Smooth muscle cell (in vitro differentiated cells): ENCODE measurements at regions not wholly inside any gene's neighbourhood (a gene's known extent, or its start where the extent isn't known, plus 50 kb on each side); places are given as distances from the start of the nearest gene placed in this dataset.
A peak's percentile ranks its signal among the peaks of the same experiment; 100 is the strongest.

Experiments
- DNase-seq: peaks from one replicate; lab custom pipeline; 2025; ENCODE audit not compliant: unreplicated experiment; lab: John Stamatoyannopoulos, UW
- H2AFZ ChIP-seq: fragments of 200-600 bp; sonication (generic); 2 replicates; pipeline ENCODE4 v1.6.0; 2016; ENCODE audit warnings: antibody characterized with exemption, low read depth, mild to moderate bottlenecking
- H3F3A ChIP-seq: fragments of 200-600 bp; sonication (generic); 2 replicates; pipeline ENCODE4 v1.6.0; 2017; ENCODE audit warnings: antibody characterized with exemption, low read depth
- H3K27ac ChIP-seq: fragments of 200-600 bp; sonication (generic); 2 replicates; pipeline ENCODE4 v1.5.1; 2016; ENCODE audit warnings: low read depth, mild to moderate bottlenecking
- H3K27me3 ChIP-seq: fragments of 200-600 bp; sonication (generic); 2 replicates; pipeline ENCODE4 v1.6.1; 2016; ENCODE audit warnings: low read depth, mild to moderate bottlenecking
- H3K36me3 ChIP-seq: fragments of 200-600 bp; sonication (generic); 2 replicates; pipeline ENCODE4 v1.5.1; 2016; ENCODE audit warnings: low read depth
- H3K4me1 ChIP-seq: fragments of 200-600 bp; sonication (generic); 2 replicates; pipeline ENCODE4 v1.5.1; 2016; ENCODE audit warnings: low read depth
- H3K4me2 ChIP-seq: fragments of 200-600 bp; sonication (generic); 2 replicates; pipeline ENCODE4 v1.6.0; 2016; ENCODE audit warnings: mild to moderate bottlenecking
- H3K4me3 ChIP-seq: fragments of 200-600 bp; sonication (generic); 2 replicates; pipeline ENCODE4 v1.5.1; 2016; ENCODE audit warnings: mild to moderate bottlenecking
- H3K79me2 ChIP-seq: fragments of 200-600 bp; sonication (generic); 2 replicates; pipeline ENCODE4 v1.6.0; 2016; ENCODE audit warnings: low read depth, mild to moderate bottlenecking
- H3K9ac ChIP-seq: fragments of 200-600 bp; sonication (generic); 2 replicates; pipeline ENCODE4 v1.6.0; 2016; ENCODE audit warnings: low read depth
- H3K9me3 ChIP-seq: fragments of 200-600 bp; sonication (generic); replicated peaks from 2 replicates; pipeline ENCODE4 v1.5.1; 2016; ENCODE audit warnings: low read depth
- H4K20me1 ChIP-seq: fragments of 200-600 bp; sonication (generic); 2 replicates; pipeline ENCODE4 v1.6.0; 2016; ENCODE audit warnings: low read depth
- CTCF ChIP-seq: fragments of 200-600 bp; sonication (generic); IDR thresholded peaks from 2 replicates; pipeline ENCODE4 v1.5.1; 2017; ENCODE audit warnings: borderline replicate concordance, mild to moderate bottlenecking, antibody characterized with exemption; ENCODE audit not compliant: insufficient read depth, poor library complexity, severe bottlenecking
- WGBS: methylation state at CpG from one replicate; pipeline ENCODE4 v1.1.7; 2016; ENCODE audit warnings: low lambda C conversion rate; 5-methylcytosine and 5-hydroxymethylcytosine counted together

- no peak for TF ChIP-seq CTCF
- H3K4me3 ChIP-seq = no peak overlapping the region
- H3K27ac ChIP-seq = no peak overlapping the region
- H3K9me3 ChIP-seq = no peaks in the 10 kb centered on the region
- no peak overlapping the region for H3K9ac ChIP-seq
- no peak for DNase-seq
- no peaks in the 10 kb centered on the region for H3K4me1 ChIP-seq
- H3F3A ChIP-seq = no peaks in the 10 kb centered on the region
- no peaks in the 10 kb centered on the region for H3K36me3 ChIP-seq
- no peaks in the 10 kb centered on the region for H3K27me3 ChIP-seq
- no peaks in the 10 kb centered on the region for H4K20me1 ChIP-seq
- WGBS = 81% methylated on average over 4 of the region's 4 CpGs
- no peak overlapping the region for H2AFZ ChIP-seq
- no peak overlapping the region for H3K4me2 ChIP-seq
- H3K79me2 ChIP-seq = no peaks in the 10 kb centered on the region
These were observed 521.2 kb downstream of the STIM2 start for GRCh38 chr4:27381815-27382214.

- Histone ChIP-seq H2AFZ (no peak overlapping the region), H4K20me1 (no peaks in the 10 kb centered on the region)
These were observed 527.1 kb downstream of the STIM2 start for GRCh38 chr4:27387711-27388110.

GRCh38 chr4:27397886-27398285 is 537.2 kb downstream of the STIM2 start:
- Histone ChIP-seq H3K4me1 (no peaks in the 10 kb centered on the region), H3K27me3 (no peaks in the 10 kb centered on the region), H4K20me1 (no peaks in the 10 kb centered on the region), H3K4me2 (peak overlapping the region; percentile 77), H3K4me3 (no peak overlapping the region), H3K9ac (peak overlapping the region; percentile 75), H3K9me3 (no peaks in the 10 kb centered on the region), H3K27ac (peak overlapping the region; percentile 97), H3K36me3 (no peaks in the 10 kb centered on the region), H2AFZ (peak overlapping the region; percentile 32), H3F3A (peaks cover 6% of the 10 kb centered on the region), H3K79me2 (no peaks in the 10 kb centered on the region)
- no peak for DNase-seq
- WGBS = 5% methylated on average over 1 of the region's 1 CpG
- TF ChIP-seq CTCF = no peak

More at GRCh38 chr4:27387711-27388110, 527.1 kb downstream of the STIM2 start:
- no peaks in the 10 kb centered on the region for H3K79me2 ChIP-seq
- H3K9me3 ChIP-seq = no peaks in the 10 kb centered on the region
- no peak overlapping the region for H3K4me2 ChIP-seq
- DNase-seq = no peak
- 93% methylated on average over 1 of the region's 1 CpG for WGBS
- no peak for TF ChIP-seq CTCF
- H3K27me3 ChIP-seq = no peaks in the 10 kb centered on the region
- no peak overlapping the region for H3K9ac ChIP-seq
- H3K36me3 ChIP-seq = no peaks in the 10 kb centered on the region
- no peak overlapping the region for H3K4me3 ChIP-seq
- H3K27ac ChIP-seq = no peak overlapping the region
- no peaks in the 10 kb centered on the region for H3K4me1 ChIP-seq
- H3F3A ChIP-seq = no peaks in the 10 kb centered on the region

GRCh38 chr4:27398631-27399310 is 538.1 kb downstream of the STIM2 start:
- H3K9me3 ChIP-seq = no peaks in the 10 kb centered on the region
- H3K27me3 ChIP-seq = no peaks in the 10 kb centered on the region
- WGBS = 84% methylated on average over 7 of the region's 7 CpGs
- DNase-seq = no peak
- H3K27ac ChIP-seq = peak overlapping the region; percentile 97
- H3K79me2 ChIP-seq = no peaks in the 10 kb centered on the region
- H3K4me1 ChIP-seq = no peaks in the 10 kb centered on the region
- H4K20me1 ChIP-seq = no peaks in the 10 kb centered on the region
- H3K36me3 ChIP-seq = no peaks in the 10 kb centered on the region
- peaks cover 6% of the 10 kb centered on the region for H3F3A ChIP-seq
- peak overlapping the region; percentile 43 for H3K9ac ChIP-seq
- H3K4me2 ChIP-seq = no peak overlapping the region
- H2AFZ ChIP-seq = no peak overlapping the region
- no peak for TF ChIP-seq CTCF
- H3K4me3 ChIP-seq = no peak overlapping the region
